ENCODE measurements at regions not wholly inside any gene's neighbourhood (a gene's known extent, or its start where the extent isn't known, plus 50 kb on each side); places are given as distances from the start of the nearest gene placed in this dataset.
"Not testable (repeated sequence)": the region's sequence is repeated elsewhere in the genome, so short reads cannot be mapped to it uniquely, and the experiment has no call there.

DNA sequence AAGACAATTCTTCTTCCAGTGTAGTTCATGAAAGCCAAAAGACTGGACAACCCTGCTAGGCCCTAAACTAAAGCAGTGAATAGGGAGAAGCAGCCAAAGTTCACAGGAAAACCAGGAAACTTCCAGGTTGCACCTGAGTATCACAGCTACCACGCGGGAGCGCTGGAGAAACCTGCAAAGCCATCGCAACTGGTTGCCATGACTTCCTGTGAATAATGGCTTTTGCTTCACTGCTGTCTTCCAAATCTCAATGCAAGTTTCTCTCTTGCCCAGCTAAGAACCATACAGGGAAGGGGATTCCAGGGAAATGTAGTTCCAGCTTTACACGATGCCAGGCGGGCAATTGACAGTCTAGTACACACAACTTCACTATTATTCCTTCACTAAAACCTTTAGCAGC, 114.1 kb downstream of the GXYLT1 start:
- Histone ChIP-seq H3K9me3 (no peaks in the 10 kb centered on the region), H3K36me3 (no peaks in the 10 kb centered on the region), H3K4me1 (no peaks in the 10 kb centered on the region), H3K4me3 (ENCODE audit: low read depth, low read length) (no peak overlapping the region), H3K27me3 (no peaks in the 10 kb centered on the region)
- DNase-seq = no peak
- TF ChIP-seq, protein P1, sequence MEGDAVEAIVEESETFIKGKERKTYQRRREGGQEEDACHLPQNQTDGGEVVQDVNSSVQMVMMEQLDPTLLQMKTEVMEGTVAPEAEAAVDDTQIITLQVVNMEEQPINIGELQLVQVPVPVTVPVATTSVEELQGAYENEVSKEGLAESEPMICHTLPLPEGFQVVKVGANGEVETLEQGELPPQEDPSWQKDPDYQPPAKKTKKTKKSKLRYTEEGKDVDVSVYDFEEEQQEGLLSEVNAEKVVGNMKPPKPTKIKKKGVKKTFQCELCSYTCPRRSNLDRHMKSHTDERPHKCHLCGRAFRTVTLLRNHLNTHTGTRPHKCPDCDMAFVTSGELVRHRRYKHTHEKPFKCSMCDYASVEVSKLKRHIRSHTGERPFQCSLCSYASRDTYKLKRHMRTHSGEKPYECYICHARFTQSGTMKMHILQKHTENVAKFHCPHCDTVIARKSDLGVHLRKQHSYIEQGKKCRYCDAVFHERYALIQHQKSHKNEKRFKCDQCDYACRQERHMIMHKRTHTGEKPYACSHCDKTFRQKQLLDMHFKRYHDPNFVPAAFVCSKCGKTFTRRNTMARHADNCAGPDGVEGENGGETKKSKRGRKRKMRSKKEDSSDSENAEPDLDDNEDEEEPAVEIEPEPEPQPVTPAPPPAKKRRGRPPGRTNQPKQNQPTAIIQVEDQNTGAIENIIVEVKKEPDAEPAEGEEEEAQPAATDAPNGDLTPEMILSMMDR (IDR thresholded peaks at IDR 0.05; ENCODE audit: low read depth, low read length) = no peak

DNA sequence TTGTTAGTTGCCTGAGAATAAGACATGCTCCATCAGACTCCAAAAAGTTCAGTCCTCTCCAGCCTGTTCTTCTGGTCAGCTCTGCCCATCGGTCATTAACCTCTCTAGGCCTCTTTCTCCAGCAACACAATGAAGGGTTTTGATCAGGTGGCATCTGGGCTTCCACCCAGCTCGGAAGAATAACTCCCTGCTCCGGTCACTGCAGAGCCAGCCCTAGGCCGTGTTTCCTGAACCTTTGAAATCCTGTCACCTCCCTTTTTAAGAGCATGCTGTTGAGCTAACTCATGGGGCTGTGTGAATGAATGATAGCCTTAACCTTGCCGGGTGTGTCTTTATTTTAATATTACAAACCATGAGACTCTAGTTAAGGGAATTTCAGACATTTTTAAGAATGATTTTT, 117.1 kb downstream of the GXYLT1 start:
- no peak for DNase-seq
- Histone ChIP-seq H3K27me3 (no peaks in the 10 kb centered on the region; the same call in 1 of the 2 replicates), H3K36me3 (no peaks in the 10 kb centered on the region), H3K4me3 (ENCODE audit: low read depth, low read length) (no peak overlapping the region), H3K4me1 (no peaks in the 10 kb centered on the region), H3K9me3 (no peaks in the 10 kb centered on the region)
- TF ChIP-seq, protein P1 (IDR thresholded peaks at IDR 0.05; ENCODE audit: low read depth, low read length) = no peak

DNA sequence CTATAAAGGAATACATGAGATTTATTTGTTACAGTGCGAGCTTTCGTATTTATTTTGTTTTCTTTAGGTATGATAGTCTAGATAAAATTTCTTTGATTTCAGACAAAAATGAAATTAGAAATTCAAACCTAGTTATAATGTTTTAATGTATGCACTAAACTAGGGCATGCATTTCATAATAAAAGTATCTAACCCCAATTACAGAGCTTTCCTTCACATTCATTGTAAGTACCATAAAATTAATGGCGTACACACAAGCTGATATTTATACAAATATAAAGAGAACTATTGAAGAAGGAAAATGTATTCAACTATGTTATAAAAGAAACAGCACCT, 120.2 kb downstream of the GXYLT1 start:
- TF ChIP-seq, protein P1 (IDR thresholded peaks at IDR 0.05; ENCODE audit: low read depth, low read length) = no peak
- no peak for DNase-seq

DNA sequence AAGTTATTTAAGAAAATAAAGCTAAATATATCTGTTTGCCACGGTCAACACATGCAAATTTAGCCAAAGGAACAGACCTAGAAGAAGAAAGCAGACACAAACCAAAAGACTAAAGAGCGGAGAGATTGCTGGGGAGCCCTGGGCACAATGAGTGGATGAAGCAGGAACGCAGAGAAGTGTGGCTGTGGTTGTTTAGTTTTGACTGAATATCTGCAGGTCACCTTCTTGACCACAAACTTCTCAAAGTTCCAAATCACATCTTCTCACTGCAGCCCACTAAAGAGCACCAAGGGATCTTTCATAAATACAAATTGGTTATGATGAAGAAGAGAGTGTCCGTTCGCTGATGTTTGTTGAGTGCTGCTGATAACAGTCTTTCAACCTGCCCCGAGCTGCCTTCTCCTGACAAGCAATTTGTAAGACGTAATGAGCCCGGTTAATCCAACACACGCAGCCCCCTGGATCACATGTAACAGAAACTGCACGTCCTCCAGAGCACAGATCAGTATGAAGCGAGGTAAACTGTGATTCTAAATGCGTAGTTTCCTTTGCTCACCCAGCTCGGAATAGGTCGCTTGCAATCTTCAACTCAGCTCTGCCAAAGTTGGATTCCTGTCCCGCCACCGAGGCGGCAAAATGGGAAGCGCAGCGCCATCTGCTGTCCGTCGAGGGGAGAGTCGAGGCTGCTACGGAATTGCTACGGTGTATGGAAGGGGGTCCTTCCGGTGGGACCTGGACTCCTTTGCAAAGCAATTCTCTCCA, 120.8 kb downstream of the GXYLT1 start:
- Histone ChIP-seq H3K4me3 (ENCODE audit: low read depth, low read length) (peak overlapping the region; percentile 55), H3K9me3 (no peaks in the 10 kb centered on the region), H3K27me3 (no peaks in the 10 kb centered on the region; the same call in 1 of the 2 replicates), H3K36me3 (no peaks in the 10 kb centered on the region), H3K4me1 (no peaks in the 10 kb centered on the region)
- peak; percentile 74 for DNase-seq
- TF ChIP-seq, protein P1 (IDR thresholded peaks at IDR 0.05; ENCODE audit: low read depth, low read length) = peak; percentile 98

More for the DNA sequence above, 120.2 kb downstream of the GXYLT1 start:
- Histone ChIP-seq H3K9me3 (no peaks in the 10 kb centered on the region), H3K4me1 (no peaks in the 10 kb centered on the region), H3K36me3 (no peaks in the 10 kb centered on the region), H3K4me3 (ENCODE audit: low read depth, low read length) (no peak overlapping the region), H3K27me3 (no peaks in the 10 kb centered on the region; the same call in 1 of the 2 replicates)

DNA sequence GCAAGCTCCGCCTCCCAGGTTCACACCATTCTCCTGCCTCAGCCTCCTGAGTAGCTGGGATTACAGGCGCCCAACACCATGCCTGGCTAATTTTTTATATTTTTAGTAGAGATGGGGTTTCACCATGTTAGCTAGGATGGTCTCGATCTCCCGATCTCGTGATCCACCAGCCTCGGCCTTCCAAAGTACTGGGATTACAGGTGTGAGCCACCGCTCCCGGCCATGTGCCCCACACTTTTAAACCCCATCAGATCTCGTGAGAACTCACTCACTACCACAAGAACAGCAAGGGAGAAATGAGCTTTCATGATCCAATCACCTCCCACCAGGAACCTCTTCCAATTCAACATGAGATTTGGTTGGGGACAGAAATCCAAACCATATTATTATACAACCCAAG, 122.7 kb downstream of the GXYLT1 start:
- H3K4me1 ChIP-seq; H3K9me3 ChIP-seq; DNase-seq; H3K36me3 ChIP-seq; H3K27me3 ChIP-seq; H3K4me3 ChIP-seq (ENCODE audit: low read depth, low read length): not testable (repeated sequence)

DNA sequence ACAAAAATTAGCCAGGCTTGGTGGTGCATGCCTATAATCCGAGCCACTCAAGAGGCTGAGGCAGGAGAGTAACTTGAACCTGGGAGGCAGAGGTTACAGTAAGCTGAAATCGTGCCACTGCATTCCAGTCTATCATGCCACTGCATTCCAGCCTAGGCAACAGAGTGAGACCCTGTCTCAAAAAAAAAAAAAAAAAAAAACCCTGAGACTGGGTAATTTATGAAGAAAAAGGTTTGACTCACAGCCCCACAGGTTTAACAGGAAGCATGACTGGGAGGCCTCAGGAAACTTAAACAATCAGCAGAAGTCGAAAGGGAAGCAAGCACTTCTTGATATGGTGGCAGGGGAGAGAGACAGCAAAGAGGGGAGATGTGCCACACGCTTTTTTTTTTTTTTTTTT, 123.2 kb downstream of the GXYLT1 start:
- TF ChIP-seq, protein P1 (IDR thresholded peaks at IDR 0.05; ENCODE audit: low read depth, low read length) = no peak
- no peaks in the 10 kb centered on the region for H3K36me3 ChIP-seq
- H3K9me3 ChIP-seq = no peaks in the 10 kb centered on the region
- H3K4me3 ChIP-seq (ENCODE audit: low read depth, low read length) = no peak overlapping the region
- no peaks in the 10 kb centered on the region; the same call in 1 of the 2 replicates for H3K27me3 ChIP-seq
- no peak for DNase-seq
- no peaks in the 10 kb centered on the region for H3K4me1 ChIP-seq

All from BE2C (cell line).